22Rv1 (cell line): ENCODE measurements at regions not wholly inside any gene's neighbourhood (a gene's known extent, or its start where the extent isn't known, plus 50 kb on each side); places are given as distances from the start of the nearest gene placed in this dataset.

ENCODE experiments used
- H3K27ac ChIP-seq: fragments of 450-650 bp; 2 replicates; pipeline ENCODE4 v1.5.1; 2017
- ZFX ChIP-seq: fragments of 450-650 bp; IDR thresholded peaks from 2 replicates; pipeline ENCODE4 v1.6.1; 2017; ENCODE audit warnings: antibody characterized with exemption, borderline replicate concordance
- TF ChIP-seq, protein P1 (sequence below): fragments of 450-650 bp; IDR thresholded peaks from 2 replicates; pipeline ENCODE4 v1.5.1; 2017; ENCODE audit warnings: mild to moderate bottlenecking

DNA sequence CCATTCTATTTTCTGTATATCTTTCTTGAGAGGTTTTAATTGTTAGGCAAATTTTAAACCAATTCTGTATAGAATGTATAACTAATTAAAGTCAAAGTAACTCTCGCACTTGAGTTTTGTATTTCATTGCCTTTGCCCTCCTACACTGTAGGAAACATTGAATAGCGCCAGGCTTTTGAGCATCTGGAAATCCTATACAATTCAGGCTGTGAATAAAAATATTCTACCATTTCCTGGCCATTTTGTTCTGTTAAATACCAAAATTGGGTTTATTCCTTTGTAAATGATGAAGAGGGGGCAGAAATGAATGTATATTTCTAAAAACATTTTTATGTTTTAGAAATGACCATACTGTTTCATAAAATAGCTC lies 571.8 kb upstream of the CLINT1 start:
- TF ChIP-seq, protein P1, sequence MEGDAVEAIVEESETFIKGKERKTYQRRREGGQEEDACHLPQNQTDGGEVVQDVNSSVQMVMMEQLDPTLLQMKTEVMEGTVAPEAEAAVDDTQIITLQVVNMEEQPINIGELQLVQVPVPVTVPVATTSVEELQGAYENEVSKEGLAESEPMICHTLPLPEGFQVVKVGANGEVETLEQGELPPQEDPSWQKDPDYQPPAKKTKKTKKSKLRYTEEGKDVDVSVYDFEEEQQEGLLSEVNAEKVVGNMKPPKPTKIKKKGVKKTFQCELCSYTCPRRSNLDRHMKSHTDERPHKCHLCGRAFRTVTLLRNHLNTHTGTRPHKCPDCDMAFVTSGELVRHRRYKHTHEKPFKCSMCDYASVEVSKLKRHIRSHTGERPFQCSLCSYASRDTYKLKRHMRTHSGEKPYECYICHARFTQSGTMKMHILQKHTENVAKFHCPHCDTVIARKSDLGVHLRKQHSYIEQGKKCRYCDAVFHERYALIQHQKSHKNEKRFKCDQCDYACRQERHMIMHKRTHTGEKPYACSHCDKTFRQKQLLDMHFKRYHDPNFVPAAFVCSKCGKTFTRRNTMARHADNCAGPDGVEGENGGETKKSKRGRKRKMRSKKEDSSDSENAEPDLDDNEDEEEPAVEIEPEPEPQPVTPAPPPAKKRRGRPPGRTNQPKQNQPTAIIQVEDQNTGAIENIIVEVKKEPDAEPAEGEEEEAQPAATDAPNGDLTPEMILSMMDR = no peak
- no peak for TF ChIP-seq ZFX
- H3K27ac ChIP-seq = no peak overlapping the region

DNA sequence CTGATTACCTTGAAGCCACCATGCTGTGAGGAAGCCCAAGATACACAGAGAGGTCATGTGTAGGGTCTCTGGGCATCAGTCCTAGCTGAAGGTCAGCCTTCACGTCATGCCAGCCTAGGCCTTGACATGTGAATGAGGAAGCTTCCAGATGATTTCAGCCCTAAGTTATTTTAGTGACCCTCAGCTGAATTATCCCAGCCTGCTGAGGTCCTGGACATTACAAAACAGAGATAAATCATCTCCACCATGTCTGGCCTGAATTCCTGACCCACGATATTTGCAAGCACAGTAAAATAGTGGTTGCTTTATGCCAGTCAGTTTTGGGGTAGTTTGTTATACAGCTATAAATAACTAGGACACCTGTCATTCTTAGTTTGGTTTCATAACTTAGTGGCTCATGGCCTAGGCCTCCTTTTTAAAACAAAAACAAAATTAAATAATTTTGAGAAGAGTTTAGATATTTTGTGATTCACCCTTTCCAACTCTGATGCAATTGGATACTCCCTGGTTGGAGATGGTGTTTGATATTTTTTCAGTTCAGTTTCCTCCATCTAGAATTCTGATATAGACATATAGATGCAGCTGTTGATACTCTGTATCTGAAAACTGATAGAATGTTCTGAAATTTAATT lies 571.3 kb upstream of the CLINT1 start:
- H3K27ac ChIP-seq = no peak overlapping the region
- TF ChIP-seq, protein P1 = no peak
- TF ChIP-seq ZFX = no peak

DNA sequence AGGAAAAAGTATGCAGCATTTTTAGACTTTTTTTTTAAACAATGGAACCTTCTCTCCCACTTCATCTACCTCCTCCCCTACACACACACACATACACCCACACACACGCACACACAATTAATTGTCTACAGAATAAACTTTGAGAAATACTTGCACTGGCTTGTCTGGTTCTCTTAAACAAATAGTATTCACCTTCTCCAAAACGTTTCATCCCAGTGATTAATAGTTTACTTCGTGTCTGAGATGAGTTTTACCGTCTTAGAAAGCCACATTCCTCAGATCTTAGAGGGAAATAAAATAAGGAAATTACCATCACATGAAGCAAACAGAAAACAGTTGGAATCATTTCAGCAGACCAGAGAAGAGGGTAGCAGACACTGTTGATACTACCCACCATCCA lies 570.6 kb upstream of the CLINT1 start:
- H3K27ac ChIP-seq = no peak overlapping the region
- TF ChIP-seq, protein P1 = no peak
- no peak for TF ChIP-seq ZFX

GRCh38 chr5:158423623-158424200 lies 564.8 kb upstream of the CLINT1 start:
- H3K27ac ChIP-seq = no peak overlapping the region
- no peak for TF ChIP-seq ZFX
- TF ChIP-seq, protein P1 = no peak

DNA sequence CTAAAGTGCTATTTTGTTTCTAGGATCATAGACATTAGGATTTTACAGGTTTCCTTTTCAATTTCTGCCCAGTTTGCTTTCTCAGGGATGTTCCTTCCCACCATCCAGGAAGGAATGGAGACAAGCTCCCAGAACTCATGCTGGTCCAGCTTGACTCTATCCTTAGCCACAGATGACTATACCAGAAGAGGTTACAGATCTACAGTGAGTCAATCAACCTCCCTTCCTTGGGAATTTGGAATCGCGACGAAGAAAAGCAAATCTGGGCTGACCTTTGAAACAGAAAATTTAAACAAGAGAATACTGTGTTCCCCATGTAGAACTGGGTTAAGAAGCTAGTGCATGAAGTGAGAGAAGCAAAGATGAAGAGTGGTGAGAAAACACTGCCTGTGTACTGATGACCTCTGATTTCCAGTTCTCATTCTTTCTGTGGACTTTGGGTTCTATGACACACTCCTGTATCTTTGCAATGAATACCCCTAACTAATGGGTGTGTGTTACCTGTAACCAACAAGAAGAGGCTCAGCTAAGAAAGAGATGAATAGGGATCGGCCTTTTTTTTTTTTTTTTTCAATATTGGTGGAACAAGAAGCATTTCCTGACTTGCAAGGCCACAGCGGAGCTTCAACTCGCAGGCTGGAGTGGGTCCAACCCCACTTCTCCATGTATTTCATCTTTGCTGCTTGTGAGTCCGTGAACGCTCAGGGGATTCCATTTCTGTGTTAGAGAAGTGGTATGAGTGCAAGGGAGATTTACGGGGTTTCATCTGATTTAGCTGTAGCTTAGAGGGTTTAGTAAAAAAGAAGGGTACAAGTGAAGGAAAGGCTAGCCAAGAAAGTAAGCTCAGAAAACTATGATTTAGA lies 563.9 kb upstream of the CLINT1 start:
- TF ChIP-seq, protein P1 = no peak
- no peak for TF ChIP-seq ZFX
- no peak overlapping the region for H3K27ac ChIP-seq

GRCh38 chr5:158421319-158421718 lies 562.4 kb upstream of the CLINT1 start:
- no peak for TF ChIP-seq ZFX
- TF ChIP-seq, protein P1 = no peak
- H3K27ac ChIP-seq = no peak overlapping the region

DNA sequence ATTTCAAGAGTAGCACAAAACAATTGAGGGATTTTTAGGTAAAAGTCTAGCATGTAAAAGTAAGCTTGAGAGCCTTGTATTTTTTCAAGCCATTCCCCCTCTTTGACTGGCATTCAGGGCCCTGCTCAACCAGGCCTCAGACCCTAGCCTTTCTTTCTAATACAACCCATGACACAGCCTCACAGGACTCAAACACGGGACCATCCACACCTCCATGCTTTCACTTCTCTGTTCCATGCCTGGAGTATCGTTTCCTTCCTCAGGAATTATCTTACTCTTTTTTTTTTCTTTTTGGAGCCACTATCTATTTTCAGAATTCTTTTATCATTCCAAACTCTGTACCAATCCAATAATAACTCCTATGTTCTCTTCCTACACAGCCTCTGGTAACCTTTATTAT lies 560.2 kb upstream of the CLINT1 start:
- no peak overlapping the region for H3K27ac ChIP-seq
- TF ChIP-seq, protein P1 = no peak
- TF ChIP-seq ZFX = no peak
